GM12865 (cell line): ENCODE measurements at regions not wholly inside any gene's neighbourhood (a gene's known extent, or its start where the extent isn't known, plus 50 kb on each side); places are given as distances from the start of the nearest gene placed in this dataset.

ENCODE experiments used
- DNase-seq: peaks from one replicate; pipeline ENCODE4 v3.0.0; 2010; ENCODE audit warnings: low read depth
- H3K4me3 ChIP-seq: 2 replicates; pipeline ENCODE4 v1.5.1; 2011; ENCODE audit warnings: mild to moderate bottlenecking, low read depth, low read length, control low read depth
- CTCF ChIP-seq: IDR thresholded peaks from 2 replicates; pipeline ENCODE4 v1.5.1; 2011; ENCODE audit warnings: low read length, control low read depth, low read depth, inconsistent platforms; ENCODE audit not compliant: insufficient read depth; ENCODE audit errors: missing control alignments

- no peak overlapping the region for H3K4me3 ChIP-seq
- no peak for TF ChIP-seq CTCF
- no peak for DNase-seq
Measured at GRCh38 chr11:122487669-122488068, 167.9 kb upstream of the UBASH3B start.

- H3K4me3 ChIP-seq = no peak overlapping the region
- no peak for DNase-seq
- TF ChIP-seq CTCF = no peak
Measured at GRCh38 chr11:122486793-122487495, 168.6 kb upstream of the UBASH3B start.

GRCh38 chr11:122478986-122479385 is 176.5 kb upstream of the UBASH3B start:
- no peak for TF ChIP-seq CTCF
- no peak overlapping the region for H3K4me3 ChIP-seq
- DNase-seq = no peak

GRCh38 chr11:122468965-122469364 is 186.6 kb upstream of the UBASH3B start:
- TF ChIP-seq CTCF = no peak

GRCh38 chr11:122463530-122463929 is 192.0 kb upstream of the UBASH3B start:
- no peak for DNase-seq
- TF ChIP-seq CTCF = no peak
- no peak overlapping the region for H3K4me3 ChIP-seq

More at GRCh38 chr11:122468965-122469364, 186.6 kb upstream of the UBASH3B start:
- DNase-seq = no peak
- no peak overlapping the region for H3K4me3 ChIP-seq

- no peak overlapping the region for H3K4me3 ChIP-seq
- TF ChIP-seq CTCF = no peak
- DNase-seq = no peak
Measured at GRCh38 chr11:122459064-122459463, 196.5 kb upstream of the UBASH3B start.

- H3K4me3 ChIP-seq = no peak overlapping the region
- no peak for DNase-seq
- TF ChIP-seq CTCF = no peak
Measured at GRCh38 chr11:122453586-122453985, 201.9 kb upstream of the UBASH3B start.
